Gastrocnemius medialis (tissue), 4 donors: ENCODE measurements at regions not wholly inside any gene's neighbourhood (a gene's known extent, or its start where the extent isn't known, plus 50 kb on each side); places are given as distances from the start of the nearest gene placed in this dataset.

Source experiments
- CTCF ChIP-seq, 5 experiments: fragments of 450-650 bp in 3 of 5; fragments of 200-600 bp in 2 of 5; sonication (generic) in 2 of 5; IDR thresholded peaks in 4 of 5; conservative IDR thresholded peaks in 1 of 5; 1 replicate in 4 of 5; 2 replicates in 1 of 5; pipeline ENCODE4 v1.5.1; 2016 to 2019; ENCODE audit warnings: antibody characterized with exemption in 5 of 5, mild to moderate bottlenecking in 3 of 5, moderate library complexity in 3 of 5
- POLR2A ChIP-seq, 2 donors: fragments of 450-650 bp; IDR thresholded peaks; one replicate each; pipeline ENCODE4 v1.6.1; 2017; ENCODE audit warnings: antibody characterized with exemption in 2 of 2, mild to moderate bottlenecking in 2 of 2, moderate library complexity in 2 of 2

- TF ChIP-seq POLR2A (IDR thresholded peaks at IDR 0.05), result no peak
- TF ChIP-seq CTCF (IDR thresholded peaks at IDR 0.05 in 4 of 5, conservative IDR thresholded peaks at IDR 0.05 in 1 of 5), result no peak
Observed at GRCh38 chr3:63046152-63046551, 170.9 kb upstream of the CADPS start.
